CD4-positive, alpha-beta T cell (primary cell): ENCODE measurements at regions not wholly inside any gene's neighbourhood (a gene's known extent, or its start where the extent isn't known, plus 50 kb on each side); places are given as distances from the start of the nearest gene placed in this dataset.
A peak's percentile ranks its signal among the peaks of the same experiment; 100 is the strongest.

ENCODE experiments used
- ATAC-seq: fragments of 200-7000 bp; cut with Tn5 transposase; one replicate; pipeline ENCODE4 v1.10.0; 2022; ENCODE audit warnings: mild to moderate bottlenecking; ENCODE audit not compliant: poor library complexity
- CTCF ChIA-PET: fragments of 350-600 bp; sonication (Branson Sonifier 250); formaldehyde crosslinking; loops from one replicate; lab custom pipeline; 2021; ENCODE audit warnings: antibody characterized with exemption, inconsistent platforms; lab: Charles Lee
- POLR2A ChIA-PET: fragments of 350-600 bp; sonication (Branson Sonifier 250); formaldehyde crosslinking; loops from one replicate; lab custom pipeline; 2021; ENCODE audit warnings: antibody characterized with exemption, inconsistent platforms; lab: Charles Lee
- DNase-seq, 14 experiments: peaks; one replicate each; pipeline ENCODE4 v3.0.0-alpha.2; 2013 to 2020; ENCODE audit warnings: mixed read lengths in 2 of 14
- H3K27ac ChIP-seq, 2 donors: one replicate each; pipeline versions ENCODE4 v1.5.1 to v1.7.0; 2013; ENCODE audit warnings: low read length in 2 of 2, low read depth in 1 of 2, mild to moderate bottlenecking in 1 of 2
- H3K27me3 ChIP-seq, 2 experiments: 1 replicate in 1 of 2; 2 replicates in 1 of 2; pipeline versions ENCODE4 v1.6.1 to v1.7.0; 2013; ENCODE audit warnings: low read length in 2 of 2, control low read depth in 1 of 2, mild to moderate bottlenecking in 1 of 2, moderate library complexity in 1 of 2; ENCODE audit not compliant: insufficient read depth in 2 of 2, control insufficient read depth in 1 of 2
- H3K36me3 ChIP-seq: one replicate; pipeline ENCODE4 v1.6.1; 2013; ENCODE audit warnings: low read length, control low read depth; ENCODE audit not compliant: insufficient read depth
- H3K4me1 ChIP-seq: one replicate; pipeline ENCODE4 v1.6.1; 2013; ENCODE audit warnings: low read length, control low read depth; ENCODE audit not compliant: insufficient read depth
- H3K4me3 ChIP-seq: one replicate; pipeline ENCODE4 v1.5.1; 2013; ENCODE audit warnings: mild to moderate bottlenecking, low read length, moderate library complexity
- H3K9me3 ChIP-seq, 2 experiments: 1 replicate in 1 of 2; 2 replicates in 1 of 2; pipeline versions ENCODE4 v1.6.1 to v1.7.0; 2013; ENCODE audit warnings: low read length in 2 of 2, mild to moderate bottlenecking in 2 of 2, control low read depth in 1 of 2, moderate library complexity in 1 of 2; ENCODE audit not compliant: control insufficient read depth in 1 of 2, insufficient read depth in 1 of 2
- H3K27ac Mint-ChIP-seq: one replicate; pipeline ENCODE4 v1.8.0; 2020; ENCODE audit warnings: mixed read lengths
- H3K27me3 Mint-ChIP-seq: one replicate; pipeline ENCODE4 v1.8.0; 2021; ENCODE audit warnings: mixed read lengths
- H3K36me3 Mint-ChIP-seq: one replicate; pipeline ENCODE4 v1.8.0; 2021; ENCODE audit warnings: low read depth, mixed read lengths
- H3K4me1 Mint-ChIP-seq: one replicate; pipeline ENCODE4 v1.8.0; 2021; ENCODE audit warnings: low read depth, mixed read lengths
- H3K4me3 Mint-ChIP-seq: one replicate; pipeline ENCODE4 v1.8.0; 2020; ENCODE audit warnings: mild to moderate bottlenecking, mixed read lengths
- H3K9me3 Mint-ChIP-seq: one replicate; pipeline ENCODE4 v1.8.0; 2020; ENCODE audit warnings: mixed read lengths
- CTCF ChIP-seq: fragments of 200-600 bp; IDR thresholded peaks from one replicate; pipeline ENCODE4 v1.8.0; 2022; ENCODE audit warnings: antibody characterized with exemption, mild to moderate bottlenecking
- intact Hi-C, 2 experiments: fragments of 100-400 bp; cut with DNase I in 1 of 2; cut with micrococcal nuclease in 1 of 2; formaldehyde crosslinking; loops; one replicate each; pipeline versions ENCODE4 v1.15.1 to v1.9.0; 2023 to 2025; cut with DNase I, micrococcal nuclease

- Mint-ChIP-seq H3K27ac (peak overlapping the region; percentile 83), H3K9me3 (peaks cover 3% of the 10 kb centered on the region), H3K27me3 (no peaks in the 10 kb centered on the region), H3K4me1 (peaks cover 30% of the 10 kb centered on the region), H3K36me3 (no peaks in the 10 kb centered on the region), H3K4me3 (peak overlapping the region; percentile 88)
- intact Hi-C loops, result no loop called here
- ChIA-PET POLR2A (interaction anchor here (1.2 kb wide), 1 partner anchor 24 kb away, joined by 3 read pairs; no protein-coding TSS in a partner anchor), CTCF (interaction anchor here (2.6 kb wide), 1 partner anchor 9 kb away, joined by 9 read pairs; no protein-coding TSS in a partner anchor)
- H3K27me3 ChIP-seq, result no peaks in the 10 kb centered on the region
- H3K9me3 ChIP-seq, result no peaks in the 10 kb centered on the region
- TF ChIP-seq CTCF, result no peak
- DNase-seq (peak in 11 of 14 experiments; percentile 10 to 66 (median 36)), ATAC-seq (peak; percentile 73)
- peaks cover 11% of the 10 kb centered on the region for H3K4me1 ChIP-seq
- H3K36me3 ChIP-seq, result no peaks in the 10 kb centered on the region
- H3K27ac ChIP-seq, result peak overlapping the region in 1 of 2 donors; percentile 2
- H3K4me3 ChIP-seq, result peak overlapping the region; percentile 47
Measured at GRCh38 chr10:128186959-128187787, 61.0 kb upstream of the MKI67 start.

- Histone ChIP-seq H3K27me3 (no peaks in the 10 kb centered on the region), H3K27ac (peak overlapping the region in 1 of 2 donors; percentile 2), H3K36me3 (no peaks in the 10 kb centered on the region), H3K4me1 (peaks cover 11% of the 10 kb centered on the region), H3K4me3 (peak overlapping the region; percentile 47), H3K9me3 (no peaks in the 10 kb centered on the region)
- Mint-ChIP-seq H3K36me3 (no peaks in the 10 kb centered on the region), H3K27ac (peak overlapping the region; percentile 83), H3K9me3 (peaks cover 3% of the 10 kb centered on the region), H3K4me1 (peaks cover 30% of the 10 kb centered on the region), H3K27me3 (no peaks in the 10 kb centered on the region), H3K4me3 (peak overlapping the region; percentile 88)
- POLR2A ChIA-PET, result interaction anchor here (1.2 kb wide), 1 partner anchor 23 kb away, joined by 3 read pairs; no protein-coding TSS in a partner anchor
- intact Hi-C loops, result no loop called here
- CTCF ChIA-PET, result interaction anchor here (0.7 to 2.6 kb wide), 2 partner anchors 10 to 25 kb away, joined by 3 to 9 read pairs; no protein-coding TSS in a partner anchor
- ATAC-seq, result peak; percentile 26
- TF ChIP-seq CTCF, result no peak
- no peak for DNase-seq
Measured at GRCh38 chr10:128187788-128188185, 61.6 kb upstream of the MKI67 start.

- no peaks in the 10 kb centered on the region for H3K27me3 Mint-ChIP-seq
- ChIA-PET CTCF (interaction anchor here (2.6 kb wide), 1 partner anchor 11 kb away, joined by 9 read pairs; no protein-coding TSS in a partner anchor), POLR2A (no interaction called here)
- no peaks in the 10 kb centered on the region for H3K27me3 ChIP-seq
- intact Hi-C loops, result no loop called here
- H3K4me1 ChIP-seq, result peaks cover 11% of the 10 kb centered on the region
- no peak overlapping the region for H3K4me3 ChIP-seq
- ATAC-seq (no peak), DNase-seq (no peak)
- H3K4me3 Mint-ChIP-seq, result no peak overlapping the region
- no peak for TF ChIP-seq CTCF
- no peak overlapping the region for H3K27ac ChIP-seq
- no peak overlapping the region for H3K27ac Mint-ChIP-seq
- no peaks in the 10 kb centered on the region for H3K9me3 ChIP-seq
- H3K4me1 Mint-ChIP-seq, result peaks cover 30% of the 10 kb centered on the region
- peaks cover 3% of the 10 kb centered on the region for H3K9me3 Mint-ChIP-seq
- H3K36me3 ChIP-seq, result no peaks in the 10 kb centered on the region
- no peaks in the 10 kb centered on the region for H3K36me3 Mint-ChIP-seq
Measured at GRCh38 chr10:128189176-128189575, 63.0 kb upstream of the MKI67 start.
